NB4 (cell line): ENCODE measurements at regions not wholly inside any gene's neighbourhood (a gene's known extent, or its start where the extent isn't known, plus 50 kb on each side); places are given as distances from the start of the nearest gene placed in this dataset.

Source experiments
- DNase-seq: peaks from one replicate; pipeline ENCODE4 v3.0.0; 2010; ENCODE audit warnings: low read depth
- H3K4me3 ChIP-seq: one replicate; pipeline ENCODE4 v1.5.1; 2011; ENCODE audit warnings: mild to moderate bottlenecking, low read depth, low read length, moderate library complexity
- MYC ChIP-seq: IDR thresholded peaks from 2 replicates; pipeline ENCODE4 v1.6.1; 2011; ENCODE audit warnings: low read depth, low read length
- POLR2A ChIP-seq: IDR thresholded peaks from 2 replicates; pipeline ENCODE4 v1.6.1; 2011; ENCODE audit warnings: mild to moderate bottlenecking; ENCODE audit not compliant: insufficient read length; ENCODE audit errors: extremely low read depth
- TF ChIP-seq, protein P1 (sequence below): IDR thresholded peaks from one replicate; pipeline ENCODE4 v1.5.1; 2012; ENCODE audit warnings: low read depth, low read length
- TF ChIP-seq, protein P2 (sequence below): IDR thresholded peaks from 2 replicates; pipeline ENCODE4 v1.6.1; 2011; ENCODE audit warnings: low read depth, low read length

DNA sequence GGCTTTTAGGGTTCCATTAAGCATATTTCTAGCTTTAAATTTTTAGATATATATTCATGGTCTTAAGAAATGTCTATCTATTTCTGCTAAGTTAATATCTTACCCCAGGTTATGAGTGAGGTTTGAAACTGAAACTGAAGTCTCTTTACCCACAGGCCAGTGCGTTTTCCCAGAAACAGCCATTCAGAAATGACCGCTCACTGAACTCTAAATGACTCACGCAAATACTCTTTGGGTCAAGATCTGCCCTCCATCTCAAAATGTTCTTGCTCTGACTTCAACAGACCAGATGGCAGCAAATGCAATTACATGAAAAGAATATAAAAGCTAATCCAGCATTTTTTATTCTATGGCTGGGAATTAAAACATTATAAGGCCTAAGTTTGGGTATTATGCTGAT is 315.2 kb downstream of the TDRD15 start:
- TF ChIP-seq POLR2A (no peak), MYC (no peak)
- TF ChIP-seq, protein P1, sequence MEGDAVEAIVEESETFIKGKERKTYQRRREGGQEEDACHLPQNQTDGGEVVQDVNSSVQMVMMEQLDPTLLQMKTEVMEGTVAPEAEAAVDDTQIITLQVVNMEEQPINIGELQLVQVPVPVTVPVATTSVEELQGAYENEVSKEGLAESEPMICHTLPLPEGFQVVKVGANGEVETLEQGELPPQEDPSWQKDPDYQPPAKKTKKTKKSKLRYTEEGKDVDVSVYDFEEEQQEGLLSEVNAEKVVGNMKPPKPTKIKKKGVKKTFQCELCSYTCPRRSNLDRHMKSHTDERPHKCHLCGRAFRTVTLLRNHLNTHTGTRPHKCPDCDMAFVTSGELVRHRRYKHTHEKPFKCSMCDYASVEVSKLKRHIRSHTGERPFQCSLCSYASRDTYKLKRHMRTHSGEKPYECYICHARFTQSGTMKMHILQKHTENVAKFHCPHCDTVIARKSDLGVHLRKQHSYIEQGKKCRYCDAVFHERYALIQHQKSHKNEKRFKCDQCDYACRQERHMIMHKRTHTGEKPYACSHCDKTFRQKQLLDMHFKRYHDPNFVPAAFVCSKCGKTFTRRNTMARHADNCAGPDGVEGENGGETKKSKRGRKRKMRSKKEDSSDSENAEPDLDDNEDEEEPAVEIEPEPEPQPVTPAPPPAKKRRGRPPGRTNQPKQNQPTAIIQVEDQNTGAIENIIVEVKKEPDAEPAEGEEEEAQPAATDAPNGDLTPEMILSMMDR, result no peak
- TF ChIP-seq, protein P2, sequence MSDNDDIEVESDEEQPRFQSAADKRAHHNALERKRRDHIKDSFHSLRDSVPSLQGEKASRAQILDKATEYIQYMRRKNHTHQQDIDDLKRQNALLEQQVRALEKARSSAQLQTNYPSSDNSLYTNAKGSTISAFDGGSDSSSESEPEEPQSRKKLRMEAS, result no peak
- no peak for DNase-seq
- no peak overlapping the region for H3K4me3 ChIP-seq

DNA sequence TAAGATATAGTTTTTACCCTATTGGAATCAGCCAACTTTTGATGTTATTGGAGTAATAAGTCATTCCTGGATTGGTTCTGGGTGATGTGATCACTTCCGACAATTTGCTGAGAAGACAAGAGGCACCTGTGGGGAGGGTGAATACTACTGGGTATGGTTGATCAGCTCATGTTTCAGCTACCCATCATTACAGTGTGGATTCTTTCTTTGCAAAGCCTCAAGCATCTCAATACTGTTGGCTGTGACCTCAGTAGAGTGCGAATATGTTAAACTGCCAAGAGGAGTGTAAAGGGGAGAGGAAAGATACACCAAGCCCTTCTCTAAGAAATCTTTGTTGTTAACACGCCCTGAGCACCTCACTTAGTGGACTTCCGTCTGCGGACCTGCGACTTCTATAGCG is 317.7 kb downstream of the TDRD15 start:
- no peak for DNase-seq
- TF ChIP-seq MYC (no peak), POLR2A (no peak)
- TF ChIP-seq, protein P2, result no peak
- TF ChIP-seq, protein P1, result no peak
- H3K4me3 ChIP-seq, result no peak overlapping the region

DNA sequence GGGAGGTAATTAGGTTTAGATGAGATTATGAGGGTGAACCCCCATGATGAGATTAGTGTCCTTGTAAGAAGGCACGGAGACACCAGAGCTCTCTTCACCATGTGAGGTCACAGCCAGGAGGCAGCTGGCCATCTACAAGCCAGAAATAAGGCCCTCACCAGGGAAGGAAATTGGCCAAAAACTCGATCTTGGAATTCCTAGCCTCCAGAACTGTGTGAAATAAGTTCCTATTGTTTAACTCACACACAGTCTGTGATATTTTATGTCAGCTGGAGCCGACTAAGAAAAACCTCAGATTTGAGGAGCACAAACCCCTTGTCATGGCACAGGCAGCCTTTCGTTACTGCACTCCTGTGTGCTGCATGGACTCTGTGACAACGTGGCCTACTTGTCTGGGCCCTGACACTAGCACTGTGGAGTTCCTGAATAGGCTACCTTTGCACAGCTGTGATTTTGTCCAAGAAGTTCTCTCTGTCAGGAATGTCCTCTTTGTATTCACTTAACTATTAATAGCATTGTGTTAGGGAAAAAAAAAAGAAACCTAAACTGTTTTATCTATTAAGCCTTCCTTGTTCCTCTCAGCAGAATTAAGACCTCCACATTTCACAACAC is 319.8 kb downstream of the TDRD15 start:
- TF ChIP-seq, protein P2, result no peak
- TF ChIP-seq, protein P1, result no peak
- TF ChIP-seq POLR2A (no peak), MYC (no peak)
- no peak overlapping the region for H3K4me3 ChIP-seq
- no peak for DNase-seq

DNA sequence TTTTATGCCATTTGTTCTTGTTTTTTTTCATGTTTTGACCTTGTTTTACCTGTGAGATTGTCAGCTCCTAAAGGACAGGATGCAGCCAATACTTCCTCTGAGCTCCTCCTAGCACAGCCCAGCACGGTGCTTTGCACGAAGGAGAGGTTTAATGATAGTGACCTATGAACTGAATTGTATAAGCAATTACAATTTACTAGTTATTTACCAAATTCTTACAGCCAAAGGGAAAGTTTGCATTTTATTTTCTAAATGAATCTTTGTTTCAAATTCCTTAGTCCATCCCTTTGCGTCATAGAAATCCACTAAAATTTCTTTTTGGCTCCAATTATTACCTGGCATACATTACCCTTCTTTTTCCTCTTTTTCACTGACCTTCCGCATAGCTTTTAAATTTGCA is 326.1 kb downstream of the TDRD15 start:
- H3K4me3 ChIP-seq, result no peak overlapping the region
- no peak for DNase-seq
- TF ChIP-seq, protein P1, result no peak
- no peak for TF ChIP-seq POLR2A
- TF ChIP-seq, protein P2, result no peak
- no peak for TF ChIP-seq MYC

DNA sequence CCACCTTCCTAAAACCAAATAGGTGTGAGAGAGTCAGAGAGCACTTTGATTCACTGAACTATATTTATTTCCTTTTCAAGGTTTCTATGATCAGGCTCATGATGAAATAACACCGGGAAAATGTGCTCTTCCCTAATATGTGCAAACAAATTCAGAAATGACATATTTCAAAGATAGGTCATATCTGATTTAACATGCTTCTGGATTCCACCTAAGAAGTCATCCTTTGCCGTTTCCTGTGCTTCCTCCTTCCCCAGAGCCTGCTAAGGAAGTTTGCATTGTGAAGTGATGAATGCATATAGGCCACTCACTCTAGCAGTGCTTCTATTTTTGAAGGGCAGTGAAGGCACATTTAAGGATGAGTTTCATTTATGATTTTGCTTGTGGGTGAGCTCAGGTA is 327.6 kb downstream of the TDRD15 start:
- no peak overlapping the region for H3K4me3 ChIP-seq
- TF ChIP-seq MYC, result no peak
- TF ChIP-seq, protein P2, result no peak
- TF ChIP-seq, protein P1, result no peak
- TF ChIP-seq POLR2A, result no peak
- DNase-seq, result no peak
